Caco-2 (cell line): ENCODE measurements at regions not wholly inside any gene's neighbourhood (a gene's known extent, or its start where the extent isn't known, plus 50 kb on each side); places are given as distances from the start of the nearest gene placed in this dataset.

Source experiments
- BruUV-seq: library from RNA; stranded (reverse); fragments of 400-500 nt; replicated peaks from 2 replicates; lab custom pipeline; 2021; lab: Mats Ljungman, UMichigan
- CTCF ChIA-PET: fragments of 300-600 bp; sonication (Branson Sonifier 250); formaldehyde crosslinking; loops from one replicate; lab custom pipeline; 2022; ENCODE audit warnings: antibody characterized with exemption; lab: Charles Lee
- POLR2A ChIA-PET: fragments of 300-600 bp; sonication (Branson Sonifier 250); formaldehyde crosslinking; loops from one replicate; lab custom pipeline; 2022; ENCODE audit warnings: antibody characterized with exemption; lab: Charles Lee
- DNase-seq, 2 experiments: peaks; one replicate each; pipeline versions ENCODE4 v3.0.0 to v3.0.0-alpha.2; 2020 to 2022
- H3K27me3 ChIP-seq: replicated peaks from 2 replicates; pipeline ENCODE4 v1.6.0; 2011; ENCODE audit warnings: low read length; ENCODE audit not compliant: control insufficient read depth, insufficient read depth
- H3K36me3 ChIP-seq: 2 replicates; pipeline ENCODE4 v1.5.1; 2011; ENCODE audit warnings: low read length; ENCODE audit not compliant: control insufficient read depth, insufficient read depth
- H3K4me1 ChIP-seq: fragments of 250-450 bp; sonication (Bioruptor Pico); 2 replicates; pipeline ENCODE4 v1.5.1; 2020; ENCODE audit warnings: mild to moderate bottlenecking
- H3K4me3 ChIP-seq: 2 replicates; pipeline ENCODE4 v1.5.1; 2011; ENCODE audit warnings: low read depth, mild to moderate bottlenecking, control low read depth, low read length
- H3K9me3 ChIP-seq: fragments of 250-450 bp; sonication (Bioruptor Pico); 2 replicates; pipeline ENCODE4 v1.5.1; 2020; ENCODE audit warnings: mild to moderate bottlenecking, moderate library complexity
- H3K27ac Mint-ChIP-seq: one replicate; pipeline ENCODE4 v1.8.0; 2022; ENCODE audit warnings: mixed read lengths; ENCODE audit not compliant: unreplicated experiment
- H3K27me3 Mint-ChIP-seq: one replicate; pipeline ENCODE4 v1.8.0; 2022; ENCODE audit warnings: mixed read lengths; ENCODE audit not compliant: insufficient read depth, unreplicated experiment
- H3K36me3 Mint-ChIP-seq: one replicate; pipeline ENCODE4 v1.8.0; 2022; ENCODE audit warnings: mild to moderate bottlenecking, mixed read lengths; ENCODE audit not compliant: insufficient read depth, unreplicated experiment
- H3K4me1 Mint-ChIP-seq: one replicate; pipeline ENCODE4 v1.8.0; 2022; ENCODE audit warnings: low read depth, mixed read lengths; ENCODE audit not compliant: unreplicated experiment
- H3K4me3 Mint-ChIP-seq: one replicate; pipeline ENCODE4 v1.8.0; 2022; ENCODE audit warnings: mild to moderate bottlenecking, moderate library complexity, mixed read lengths; ENCODE audit not compliant: unreplicated experiment
- H3K9me3 Mint-ChIP-seq: one replicate; pipeline ENCODE4 v1.8.0; 2022; ENCODE audit warnings: mixed read lengths; ENCODE audit not compliant: unreplicated experiment
- intact Hi-C: fragments of 100-400 bp; cut with micrococcal nuclease; formaldehyde crosslinking; loops from one replicate; pipeline ENCODE4 v1.10.0; 2022; ENCODE audit not compliant: unreplicated experiment
- TF ChIP-seq, protein P1 (sequence below), 2 experiments: fragments of 200-600 bp in 1 of 2; IDR thresholded peaks; 1 replicate in 1 of 2; 2 replicates in 1 of 2; pipeline versions ENCODE4 v1.5.1 to v1.8.0; 2011 to 2022; ENCODE audit warnings: antibody characterized with exemption in 1 of 2, control low read depth in 1 of 2, inconsistent platforms in 1 of 2, low read depth in 1 of 2, low read length in 1 of 2, mild to moderate bottlenecking in 1 of 2, moderate library complexity in 1 of 2; ENCODE audit not compliant: insufficient read depth in 1 of 2, severe bottlenecking in 1 of 2, unreplicated experiment in 1 of 2

DNA sequence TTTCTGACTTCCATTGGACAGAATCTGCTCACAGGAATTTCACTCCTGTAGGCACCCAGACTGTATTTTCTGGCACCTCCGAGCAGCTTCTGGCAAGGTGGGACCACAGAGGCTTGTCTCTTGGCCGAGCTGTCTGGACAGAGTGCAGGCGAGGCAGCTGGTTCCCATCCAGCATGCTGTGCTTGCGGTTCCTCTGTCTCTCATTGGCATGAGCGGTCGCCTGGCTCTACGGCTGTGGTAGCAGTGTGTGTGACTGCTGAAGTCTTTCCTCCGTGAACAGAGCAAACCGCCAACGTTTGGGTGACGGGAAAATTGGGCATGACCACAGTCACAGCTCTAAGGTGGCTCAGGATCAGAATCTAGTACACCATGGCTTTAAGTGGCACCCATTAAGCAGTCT lies 411.7 kb upstream of the NETO1 start:
- DNase-seq = no peak
- H3K36me3 Mint-ChIP-seq = no peaks in the 10 kb centered on the region
- H3K4me3 Mint-ChIP-seq = no peak overlapping the region
- H3K9me3 Mint-ChIP-seq = no peaks in the 10 kb centered on the region
- no peak overlapping the region for H3K27ac Mint-ChIP-seq
- H3K27me3 Mint-ChIP-seq = no peaks in the 10 kb centered on the region
- ChIA-PET CTCF (no interaction called here), POLR2A (no interaction called here)
- H3K4me1 Mint-ChIP-seq = no peaks in the 10 kb centered on the region
- TF ChIP-seq, protein P1, sequence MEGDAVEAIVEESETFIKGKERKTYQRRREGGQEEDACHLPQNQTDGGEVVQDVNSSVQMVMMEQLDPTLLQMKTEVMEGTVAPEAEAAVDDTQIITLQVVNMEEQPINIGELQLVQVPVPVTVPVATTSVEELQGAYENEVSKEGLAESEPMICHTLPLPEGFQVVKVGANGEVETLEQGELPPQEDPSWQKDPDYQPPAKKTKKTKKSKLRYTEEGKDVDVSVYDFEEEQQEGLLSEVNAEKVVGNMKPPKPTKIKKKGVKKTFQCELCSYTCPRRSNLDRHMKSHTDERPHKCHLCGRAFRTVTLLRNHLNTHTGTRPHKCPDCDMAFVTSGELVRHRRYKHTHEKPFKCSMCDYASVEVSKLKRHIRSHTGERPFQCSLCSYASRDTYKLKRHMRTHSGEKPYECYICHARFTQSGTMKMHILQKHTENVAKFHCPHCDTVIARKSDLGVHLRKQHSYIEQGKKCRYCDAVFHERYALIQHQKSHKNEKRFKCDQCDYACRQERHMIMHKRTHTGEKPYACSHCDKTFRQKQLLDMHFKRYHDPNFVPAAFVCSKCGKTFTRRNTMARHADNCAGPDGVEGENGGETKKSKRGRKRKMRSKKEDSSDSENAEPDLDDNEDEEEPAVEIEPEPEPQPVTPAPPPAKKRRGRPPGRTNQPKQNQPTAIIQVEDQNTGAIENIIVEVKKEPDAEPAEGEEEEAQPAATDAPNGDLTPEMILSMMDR (IDR thresholded peaks at IDR 0.05; ENCODE audit: insufficient read depth in 1 of 2, low read depth in 1 of 2, low read length in 1 of 2, severe bottlenecking in 1 of 2, unreplicated experiment in 1 of 2) = no peak
- BruUV-seq = no TSS peak
- no peaks in the 10 kb centered on the region for H3K27me3 ChIP-seq
- H3K4me1 ChIP-seq = no peaks in the 10 kb centered on the region
- H3K4me3 ChIP-seq = no peak overlapping the region
- no peaks in the 10 kb centered on the region for H3K9me3 ChIP-seq
- intact Hi-C loops = no loop called here
- H3K36me3 ChIP-seq = no peaks in the 10 kb centered on the region

DNA sequence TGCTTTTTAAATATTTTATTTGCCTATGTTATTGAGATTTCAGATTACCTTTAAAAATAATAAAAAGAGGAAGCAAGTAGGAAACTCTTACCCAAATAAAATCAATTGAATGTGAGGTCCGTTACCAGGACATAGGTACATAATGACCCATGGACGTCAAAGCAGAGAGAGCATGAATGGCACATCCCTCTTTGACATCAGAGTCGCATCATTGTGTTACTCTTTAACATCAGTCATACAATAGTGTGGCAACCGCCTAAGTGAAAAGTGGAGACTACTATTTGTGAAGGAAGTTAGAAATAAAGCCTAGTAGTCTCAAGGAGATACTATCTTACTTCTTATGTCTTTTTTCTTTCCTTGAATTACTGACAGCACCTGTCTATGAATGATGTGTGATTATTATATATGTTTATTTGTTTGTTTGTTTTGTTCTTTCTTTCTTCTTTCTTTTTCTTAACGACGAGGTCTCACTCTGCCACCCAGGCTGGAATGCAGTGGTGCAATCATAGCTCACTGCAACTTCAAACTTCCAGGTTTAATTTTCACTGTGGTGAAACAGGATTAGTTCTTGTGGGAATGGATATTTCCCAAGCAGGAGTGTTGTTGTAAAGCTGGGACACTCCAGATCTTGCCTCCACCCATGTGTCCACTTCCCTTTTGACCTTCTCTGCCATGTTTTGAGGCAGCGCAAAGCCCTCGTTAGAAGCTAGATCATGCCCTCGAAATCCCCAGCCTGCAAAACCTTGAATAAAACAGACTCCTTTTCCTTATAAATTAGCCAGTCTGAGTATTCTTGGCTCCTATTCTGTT lies 407.2 kb upstream of the NETO1 start:
- Mint-ChIP-seq H3K36me3 (no peaks in the 10 kb centered on the region), H3K27ac (no peak overlapping the region), H3K4me3 (no peak overlapping the region), H3K4me1 (no peaks in the 10 kb centered on the region), H3K27me3 (no peaks in the 10 kb centered on the region), H3K9me3 (no peaks in the 10 kb centered on the region)
- H3K36me3 ChIP-seq = no peaks in the 10 kb centered on the region
- no peaks in the 10 kb centered on the region for H3K4me1 ChIP-seq
- H3K27me3 ChIP-seq = no peaks in the 10 kb centered on the region
- H3K4me3 ChIP-seq = no peak overlapping the region
- DNase-seq = no peak
- H3K9me3 ChIP-seq = no peaks in the 10 kb centered on the region
- ChIA-PET CTCF (no interaction called here), POLR2A (no interaction called here)
- intact Hi-C loops = no loop called here
- TF ChIP-seq, protein P1 (IDR thresholded peaks at IDR 0.05; ENCODE audit: insufficient read depth in 1 of 2, low read depth in 1 of 2, low read length in 1 of 2, severe bottlenecking in 1 of 2, unreplicated experiment in 1 of 2) = no peak
- BruUV-seq = no TSS peak

DNA sequence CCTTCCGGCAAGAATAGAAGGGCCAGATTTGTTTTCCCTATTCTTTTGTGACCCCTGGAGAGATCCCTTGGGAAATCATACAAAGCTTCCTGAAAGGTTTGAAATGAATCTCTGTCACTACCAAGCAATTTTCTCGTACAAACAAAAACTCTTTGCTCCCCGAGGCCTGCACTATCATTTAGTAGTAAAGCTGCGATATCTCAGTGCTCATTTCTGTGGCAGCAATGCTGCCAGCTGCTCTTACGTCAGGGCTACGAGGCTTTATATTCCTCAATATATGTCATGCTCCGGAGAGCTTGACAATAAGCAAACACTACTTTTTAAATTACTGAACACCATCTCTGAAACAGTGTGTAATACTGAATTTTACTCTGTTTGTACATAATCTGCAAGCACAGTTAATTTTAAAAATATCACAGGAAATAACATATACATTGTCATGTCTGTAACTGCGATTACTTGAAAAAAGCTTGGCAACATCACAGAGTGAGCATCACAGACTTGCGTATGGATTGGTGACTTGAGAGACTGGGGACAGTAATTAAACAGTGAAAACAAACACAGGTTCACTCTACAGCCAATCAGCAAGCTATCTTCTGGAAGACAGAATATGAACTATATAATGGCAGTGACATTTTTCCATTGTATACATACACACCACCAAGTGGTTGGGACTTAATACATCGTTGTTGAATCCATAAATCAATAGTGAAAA lies 403.3 kb upstream of the NETO1 start:
- intact Hi-C loops = no loop called here
- TF ChIP-seq, protein P1 (IDR thresholded peaks at IDR 0.05; ENCODE audit: insufficient read depth in 1 of 2, low read depth in 1 of 2, low read length in 1 of 2, severe bottlenecking in 1 of 2, unreplicated experiment in 1 of 2) = no peak
- POLR2A ChIA-PET = no interaction called here
- no peaks in the 10 kb centered on the region for H3K36me3 Mint-ChIP-seq
- Histone ChIP-seq H3K4me3 (no peak overlapping the region), H3K9me3 (no peaks in the 10 kb centered on the region), H3K36me3 (no peaks in the 10 kb centered on the region), H3K27me3 (no peaks in the 10 kb centered on the region), H3K4me1 (no peaks in the 10 kb centered on the region)
- H3K9me3 Mint-ChIP-seq = no peaks in the 10 kb centered on the region
- no peaks in the 10 kb centered on the region for H3K27me3 Mint-ChIP-seq
- DNase-seq = no peak
- CTCF ChIA-PET = no interaction called here
- H3K27ac Mint-ChIP-seq = no peak overlapping the region
- no peak overlapping the region for H3K4me3 Mint-ChIP-seq
- no peaks in the 10 kb centered on the region for H3K4me1 Mint-ChIP-seq
- no TSS peak for BruUV-seq
